Activated T-cell treated with anti-CD3 and anti-CD28 coated beads, Interleukin-2, amount 50 U/mL, for 72 hours (primary cell): ENCODE measurements at regions not wholly inside any gene's neighbourhood (a gene's known extent, or its start where the extent isn't known, plus 50 kb on each side); places are given as distances from the start of the nearest gene placed in this dataset.
"Not testable (repeated sequence)": the region's sequence is repeated elsewhere in the genome, so short reads cannot be mapped to it uniquely, and the experiment has no call there.

Source experiments
- ATAC-seq, 2 donors: fragments of 150-1000 bp; cut with Tn5 transposase; replicated peaks in 1 of 2; 2 replicates each; pipeline ENCODE4 v1.10.0; 2021; ENCODE audit warnings: moderate library complexity in 2 of 2, mild to moderate bottlenecking in 1 of 2
- DNase-seq, 2 donors: peaks; one replicate each; pipeline ENCODE4 v3.0.0; 2021 to 2022; ENCODE audit warnings: mixed read lengths in 1 of 2
- H3K27ac Mint-ChIP-seq: one replicate; pipeline ENCODE4 v1.8.0; 2022; ENCODE audit warnings: mild to moderate bottlenecking, moderate library complexity, mixed read lengths
- H3K27me3 Mint-ChIP-seq: one replicate; pipeline ENCODE4 v1.8.0; 2022; ENCODE audit warnings: low read depth, mixed read lengths
- H3K36me3 Mint-ChIP-seq, 2 donors: one replicate each; pipeline ENCODE4 v1.8.0; 2022; ENCODE audit warnings: mixed read lengths in 2 of 2, mild to moderate bottlenecking in 1 of 2; ENCODE audit not compliant: insufficient read depth in 2 of 2
- H3K4me1 Mint-ChIP-seq: one replicate; pipeline ENCODE4 v1.8.0; 2022; ENCODE audit warnings: low read depth, mixed read lengths
- H3K4me3 Mint-ChIP-seq, 2 donors: one replicate each; pipeline ENCODE4 v1.8.0; 2022; ENCODE audit warnings: mild to moderate bottlenecking in 2 of 2, mixed read lengths in 2 of 2, moderate library complexity in 2 of 2
- H3K9me3 Mint-ChIP-seq, 2 donors: one replicate each; pipeline ENCODE4 v1.8.0; 2022; ENCODE audit warnings: mixed read lengths in 2 of 2

- Mint-ChIP-seq H3K4me3 (peak overlapping the region; percentile 15 to 26), H3K36me3 (peaks cover 2 to 7% of the 10 kb centered on the region in 2 donors), H3K27me3 (no peaks in the 10 kb centered on the region), H3K9me3 (peaks cover 0 to 2% of the 10 kb centered on the region in 2 donors), H3K27ac (peak overlapping the region; percentile 73), H3K4me1 (peaks cover 78% of the 10 kb centered on the region)
- ATAC-seq = peak; percentile 49 to 50
- DNase-seq = peak; percentile 54 to 63
Measured at GRCh38 chr13:42373048-42373812, 101.3 kb downstream of the AKAP11 start.

- H3K27me3 Mint-ChIP-seq = no peaks in the 10 kb centered on the region
- H3K9me3 Mint-ChIP-seq = peaks cover 0 to 2% of the 10 kb centered on the region in 2 donors
- peaks cover 78% of the 10 kb centered on the region for H3K4me1 Mint-ChIP-seq
- H3K36me3 Mint-ChIP-seq = peaks cover 2 to 7% of the 10 kb centered on the region in 2 donors
- no peak overlapping the region for H3K27ac Mint-ChIP-seq
- no peak for ATAC-seq
- no peak for DNase-seq
- no peak overlapping the region for H3K4me3 Mint-ChIP-seq
Measured at GRCh38 chr13:42375663-42376062, 103.7 kb downstream of the AKAP11 start.

- Mint-ChIP-seq H3K36me3 (peaks cover 9% of the 10 kb centered on the region in 2 donors), H3K9me3 (peaks cover 2 to 5% of the 10 kb centered on the region in 2 donors), H3K27me3 (no peaks in the 10 kb centered on the region), H3K27ac (peak overlapping the region; percentile 95), H3K4me3 (peak overlapping the region; percentile 50 to 77), H3K4me1 (peaks cover 78% of the 10 kb centered on the region)
- ATAC-seq (peak; percentile 87), DNase-seq (peak; percentile 62 to 63)
Measured at GRCh38 chr13:42377640-42378382, 105.9 kb downstream of the AKAP11 start.

- peaks cover 2 to 5% of the 10 kb centered on the region in 2 donors for H3K9me3 Mint-ChIP-seq
- peak overlapping the region; percentile 95 for H3K27ac Mint-ChIP-seq
- peaks cover 9% of the 10 kb centered on the region in 2 donors for H3K36me3 Mint-ChIP-seq
- H3K27me3 Mint-ChIP-seq = no peaks in the 10 kb centered on the region
- peak; percentile 21 for ATAC-seq
- peaks cover 81% of the 10 kb centered on the region for H3K4me1 Mint-ChIP-seq
- H3K4me3 Mint-ChIP-seq = peak overlapping the region; percentile 50 to 77
- DNase-seq = peak in 1 of 2 donors; percentile 45
Measured at GRCh38 chr13:42378383-42378780, 106.4 kb downstream of the AKAP11 start.

- DNase-seq (no peak), ATAC-seq (no peak)
- Mint-ChIP-seq H3K4me1 (peaks cover 78% of the 10 kb centered on the region), H3K36me3 (peaks cover 9% of the 10 kb centered on the region in 2 donors), H3K9me3 (peaks cover 2 to 5% of the 10 kb centered on the region in 2 donors), H3K4me3 (peak overlapping the region in 1 of 2 donors; percentile 77), H3K27ac (peak overlapping the region; percentile 95), H3K27me3 (no peaks in the 10 kb centered on the region)
Measured at GRCh38 chr13:42379241-42379640, 107.3 kb downstream of the AKAP11 start.

GRCh38 chr13:42380420-42381164, 108.6 kb downstream of the AKAP11 start:
- ATAC-seq (no peak), DNase-seq (peak in 1 of 2 donors; percentile 15)
- Mint-ChIP-seq H3K4me3 (peak overlapping the region; percentile 63 to 67), H3K9me3 (peaks cover 2 to 5% of the 10 kb centered on the region in 2 donors), H3K36me3 (peaks cover 9% of the 10 kb centered on the region in 2 donors), H3K27ac (peak overlapping the region; percentile 72), H3K27me3 (no peaks in the 10 kb centered on the region), H3K4me1 (peaks cover 71% of the 10 kb centered on the region)

- Mint-ChIP-seq H3K9me3 (peaks cover 2 to 5% of the 10 kb centered on the region in 2 donors), H3K4me3 (no peak overlapping the region), H3K4me1 (peaks cover 66% of the 10 kb centered on the region), H3K27me3 (no peaks in the 10 kb centered on the region), H3K36me3 (peaks cover 9% of the 10 kb centered on the region in 2 donors), H3K27ac (no peak overlapping the region)
- no peak for DNase-seq
- ATAC-seq = no peak
Measured at GRCh38 chr13:42381165-42381425, 109.1 kb downstream of the AKAP11 start.

GRCh38 chr13:42381426-42381825, 109.5 kb downstream of the AKAP11 start:
- DNase-seq, H3K36me3 Mint-ChIP-seq, ATAC-seq, H3K9me3 Mint-ChIP-seq, H3K27me3 Mint-ChIP-seq, H3K27ac Mint-ChIP-seq: not testable (repeated sequence)
- H3K4me3 Mint-ChIP-seq = peak overlapping the region in 1 of 2 donors; percentile 16
- H3K4me1 Mint-ChIP-seq = peaks cover 62% of the 10 kb centered on the region

- peaks cover 5% of the 10 kb centered on the region in 2 donors for H3K9me3 Mint-ChIP-seq
- DNase-seq (no peak), ATAC-seq (no peak)
- no peak overlapping the region for H3K4me3 Mint-ChIP-seq
- H3K27ac Mint-ChIP-seq = no peak overlapping the region
- H3K27me3 Mint-ChIP-seq = no peaks in the 10 kb centered on the region
- H3K36me3 Mint-ChIP-seq = peaks cover 5 to 9% of the 10 kb centered on the region in 2 donors
- H3K4me1 Mint-ChIP-seq = peaks cover 61% of the 10 kb centered on the region
Measured at GRCh38 chr13:42383025-42383424, 111.1 kb downstream of the AKAP11 start.

- H3K27ac Mint-ChIP-seq = no peak overlapping the region
- H3K4me3 Mint-ChIP-seq = no peak overlapping the region
- H3K9me3 Mint-ChIP-seq = peaks cover 5% of the 10 kb centered on the region in 2 donors
- H3K27me3 Mint-ChIP-seq = no peaks in the 10 kb centered on the region
- DNase-seq (no peak), ATAC-seq (peak in 1 of 2 donors; percentile 56)
- peaks cover 57% of the 10 kb centered on the region for H3K4me1 Mint-ChIP-seq
- H3K36me3 Mint-ChIP-seq = peaks cover 5 to 9% of the 10 kb centered on the region in 2 donors
Measured at GRCh38 chr13:42384265-42384664, 112.3 kb downstream of the AKAP11 start.

GRCh38 chr13:42388326-42388725, 116.4 kb downstream of the AKAP11 start:
- Mint-ChIP-seq H3K9me3 (peaks cover 3 to 8% of the 10 kb centered on the region in 2 donors), H3K4me3 (no peak overlapping the region), H3K36me3 (peaks cover 3 to 9% of the 10 kb centered on the region in 2 donors), H3K27me3 (no peaks in the 10 kb centered on the region), H3K4me1 (peaks cover 64% of the 10 kb centered on the region), H3K27ac (no peak overlapping the region)
- no peak for DNase-seq
- no peak for ATAC-seq

- Mint-ChIP-seq H3K4me3 (no peak overlapping the region), H3K27ac (no peak overlapping the region), H3K27me3 (no peaks in the 10 kb centered on the region), H3K4me1 (peaks cover 66% of the 10 kb centered on the region), H3K36me3 (peaks cover 4 to 9% of the 10 kb centered on the region in 2 donors), H3K9me3 (peaks cover 3 to 8% of the 10 kb centered on the region in 2 donors)
- DNase-seq = no peak
- no peak for ATAC-seq
Measured at GRCh38 chr13:42389041-42389440, 117.1 kb downstream of the AKAP11 start.

GRCh38 chr13:42392180-42392579, 120.2 kb downstream of the AKAP11 start:
- H3K4me1 Mint-ChIP-seq = peaks cover 77% of the 10 kb centered on the region
- H3K4me3 Mint-ChIP-seq = peak overlapping the region; percentile 90 to 95
- no peak for ATAC-seq
- peaks cover 3 to 4% of the 10 kb centered on the region in 2 donors for H3K9me3 Mint-ChIP-seq
- no peaks in the 10 kb centered on the region for H3K27me3 Mint-ChIP-seq
- H3K27ac Mint-ChIP-seq = peak overlapping the region; percentile 99
- H3K36me3 Mint-ChIP-seq = peaks cover 11 to 19% of the 10 kb centered on the region in 2 donors
- no peak for DNase-seq
